HUES6 (cell line): ENCODE measurements at regions not wholly inside any gene's neighbourhood (a gene's known extent, or its start where the extent isn't known, plus 50 kb on each side); places are given as distances from the start of the nearest gene placed in this dataset.

Source experiments
- H3K27ac ChIP-seq: 2 replicates; pipeline ENCODE4 v1.7.0; 2013; ENCODE audit warnings: low read depth, mild to moderate bottlenecking, low read length, inconsistent platforms
- H3K27me3 ChIP-seq: 2 replicates; pipeline ENCODE4 v1.6.1; 2013; ENCODE audit warnings: low read length; ENCODE audit not compliant: control insufficient read depth, insufficient read depth
- H3K36me3 ChIP-seq: 2 replicates; pipeline ENCODE4 v1.6.1; 2013; ENCODE audit warnings: low read length; ENCODE audit not compliant: control insufficient read depth, insufficient read depth
- H3K4me1 ChIP-seq: 2 replicates; pipeline ENCODE4 v1.6.1; 2013; ENCODE audit warnings: low read length; ENCODE audit not compliant: control insufficient read depth, insufficient read depth
- H3K4me3 ChIP-seq: 2 replicates; pipeline ENCODE4 v1.5.1; 2013; ENCODE audit warnings: low read depth, low read length
- H3K9ac ChIP-seq: one replicate; pipeline ENCODE4 v1.6.1; 2013; ENCODE audit warnings: mild to moderate bottlenecking, low read length
- H3K9me3 ChIP-seq: 2 replicates; pipeline ENCODE4 v1.6.1; 2013; ENCODE audit warnings: low read depth, low read length; ENCODE audit not compliant: control insufficient read depth, insufficient read depth

GRCh38 chr1:234718496-234719453 is 108.8 kb upstream of the IRF2BP2 start:
- H3K4me3 ChIP-seq: no peak overlapping the region
- H3K9me3 ChIP-seq: no peaks in the 10 kb centered on the region
- H3K27ac ChIP-seq: no peak overlapping the region
- no peaks in the 10 kb centered on the region for H3K27me3 ChIP-seq
- no peak overlapping the region for H3K9ac ChIP-seq
- H3K4me1 ChIP-seq: peaks cover 36% of the 10 kb centered on the region
- no peaks in the 10 kb centered on the region for H3K36me3 ChIP-seq

DNA sequence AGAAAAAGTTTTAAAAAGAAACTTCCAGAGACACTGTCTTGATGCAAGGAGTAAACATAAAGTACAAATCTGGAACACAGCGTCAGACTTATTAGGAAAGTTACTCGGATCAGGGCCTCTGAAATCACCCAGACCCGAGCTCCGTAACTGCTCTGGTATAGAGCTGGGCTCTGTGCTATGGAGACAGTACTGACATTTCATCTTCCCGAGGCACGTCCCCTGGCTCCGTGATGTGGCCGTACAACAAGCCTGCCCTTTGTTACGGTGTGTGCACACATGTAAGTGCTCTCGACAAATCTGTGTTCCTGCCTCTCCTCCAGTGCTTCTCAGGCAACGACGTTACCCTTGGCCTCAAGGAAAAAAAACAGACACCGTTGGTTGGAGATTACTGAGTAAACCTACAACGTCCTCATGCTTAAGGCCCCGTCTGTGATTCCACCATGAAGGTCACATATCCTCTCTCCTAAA is 107.0 kb upstream of the IRF2BP2 start:
- Histone ChIP-seq H3K27me3 (no peaks in the 10 kb centered on the region), H3K4me1 (peaks cover 18% of the 10 kb centered on the region), H3K36me3 (no peaks in the 10 kb centered on the region), H3K27ac (no peak overlapping the region), H3K4me3 (no peak overlapping the region), H3K9ac (no peak overlapping the region), H3K9me3 (no peaks in the 10 kb centered on the region)

GRCh38 chr1:234715252-234716014 is 105.5 kb upstream of the IRF2BP2 start:
- H3K27ac ChIP-seq: no peak overlapping the region
- H3K9me3 ChIP-seq: no peaks in the 10 kb centered on the region
- no peak overlapping the region for H3K4me3 ChIP-seq
- peaks cover 12% of the 10 kb centered on the region; the same call in 1 of the 2 replicates for H3K4me1 ChIP-seq
- no peak overlapping the region for H3K9ac ChIP-seq
- no peaks in the 10 kb centered on the region for H3K27me3 ChIP-seq
- H3K36me3 ChIP-seq: no peaks in the 10 kb centered on the region

- Histone ChIP-seq H3K4me1 (peaks cover 10% of the 10 kb centered on the region; the same call in 1 of the 2 replicates), H3K27me3 (no peaks in the 10 kb centered on the region), H3K9ac (no peak overlapping the region), H3K36me3 (no peaks in the 10 kb centered on the region), H3K4me3 (no peak overlapping the region), H3K27ac (no peak overlapping the region), H3K9me3 (no peaks in the 10 kb centered on the region)
Measured at GRCh38 chr1:234713859-234714258, 103.9 kb upstream of the IRF2BP2 start.

DNA sequence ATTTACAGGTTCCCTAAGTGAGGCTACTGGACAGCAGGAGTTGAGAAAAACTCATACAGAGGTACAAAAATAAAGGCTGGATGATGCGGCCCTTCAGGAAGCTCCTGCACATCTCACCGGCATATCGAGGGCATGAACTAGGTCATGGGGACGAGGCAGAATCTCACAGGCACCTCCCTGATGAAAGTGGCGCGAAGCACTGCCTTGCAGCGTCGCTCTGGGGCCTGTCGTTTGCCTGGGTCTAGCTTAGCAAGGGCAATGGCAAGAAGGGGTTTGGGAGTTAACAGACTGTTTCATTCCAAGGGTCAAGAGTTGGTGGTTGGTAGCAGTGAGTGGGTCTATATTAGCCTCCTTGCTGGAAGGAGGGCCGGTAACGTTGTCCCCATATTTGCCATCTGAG is 103.5 kb upstream of the IRF2BP2 start:
- no peaks in the 10 kb centered on the region for H3K9me3 ChIP-seq
- no peaks in the 10 kb centered on the region for H3K36me3 ChIP-seq
- no peak overlapping the region for H3K27ac ChIP-seq
- no peak overlapping the region for H3K4me3 ChIP-seq
- H3K9ac ChIP-seq: no peak overlapping the region
- H3K27me3 ChIP-seq: no peaks in the 10 kb centered on the region
- peaks cover 6% of the 10 kb centered on the region; the same call in 1 of the 2 replicates for H3K4me1 ChIP-seq

- Histone ChIP-seq H3K9ac (no peak overlapping the region), H3K4me1 (peaks cover 5% of the 10 kb centered on the region; the same call in 1 of the 2 replicates)
Measured at GRCh38 chr1:234712891-234713305, 102.9 kb upstream of the IRF2BP2 start.

DNA sequence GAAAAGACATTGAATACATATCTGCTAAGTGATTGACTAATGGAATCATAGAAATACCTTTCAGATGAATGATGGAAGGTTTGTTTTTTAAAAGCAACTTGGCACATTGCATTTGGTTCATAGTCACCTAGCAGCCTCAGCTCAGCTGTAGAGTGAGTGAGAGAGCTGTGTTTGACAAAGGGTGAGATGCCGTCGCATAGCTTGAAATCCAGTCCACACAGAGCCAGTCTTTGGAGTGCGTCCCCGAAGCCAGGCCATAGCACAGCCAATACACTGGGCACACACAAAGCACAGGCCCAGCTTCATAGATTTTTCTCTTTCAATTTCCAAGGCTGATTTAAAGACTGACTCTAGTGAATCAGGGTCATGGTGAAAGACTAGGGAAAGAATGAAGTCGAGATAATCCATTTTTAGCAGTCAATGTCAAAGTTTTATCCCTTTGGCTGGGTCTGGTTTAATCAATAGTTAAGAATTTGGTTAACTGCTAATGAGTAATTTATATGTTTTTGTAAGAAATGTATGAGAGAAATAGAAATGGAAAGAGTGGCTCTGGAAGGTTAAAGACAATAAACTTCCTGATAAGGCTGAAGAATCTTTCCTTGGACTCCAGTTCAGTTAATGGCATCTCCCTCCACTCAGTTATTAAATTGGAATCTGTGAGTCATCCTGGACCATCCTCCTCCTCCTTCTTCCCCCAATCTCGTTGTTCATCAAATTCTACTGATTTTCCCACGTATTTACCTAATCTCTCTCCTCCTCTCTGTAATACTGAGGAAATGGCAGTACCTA is 101.2 kb upstream of the IRF2BP2 start:
- no peaks in the 10 kb centered on the region for H3K27me3 ChIP-seq
- H3K4me1 ChIP-seq: no peaks in the 10 kb centered on the region
- no peak overlapping the region for H3K4me3 ChIP-seq
- H3K9me3 ChIP-seq: no peaks in the 10 kb centered on the region
- no peaks in the 10 kb centered on the region for H3K36me3 ChIP-seq
- no peak overlapping the region for H3K9ac ChIP-seq
- H3K27ac ChIP-seq: no peak overlapping the region

More at GRCh38 chr1:234712891-234713305, 102.9 kb upstream of the IRF2BP2 start:
- Histone ChIP-seq H3K36me3 (no peaks in the 10 kb centered on the region), H3K27me3 (no peaks in the 10 kb centered on the region), H3K27ac (no peak overlapping the region), H3K9me3 (no peaks in the 10 kb centered on the region), H3K4me3 (no peak overlapping the region)

DNA sequence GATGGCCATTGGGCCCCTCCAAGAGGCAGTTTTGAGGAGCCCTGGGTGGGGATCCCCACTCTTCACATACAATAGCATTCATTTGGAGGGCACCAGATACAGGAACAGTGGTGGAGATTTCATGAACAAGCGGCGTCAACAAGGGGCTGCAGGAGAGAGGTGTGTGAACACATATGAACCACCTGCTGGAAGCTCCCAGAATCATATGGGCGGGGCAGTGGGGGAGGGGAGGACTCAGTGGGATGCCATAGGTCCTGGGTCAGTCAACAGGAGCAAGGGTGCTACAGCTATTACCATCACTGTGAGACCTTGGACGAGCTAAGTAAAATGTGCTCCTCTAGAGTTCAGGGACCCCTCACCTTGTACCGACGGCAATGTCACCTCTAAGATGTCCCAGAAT is 100.4 kb upstream of the IRF2BP2 start:
- no peak overlapping the region for H3K27ac ChIP-seq
- H3K4me3 ChIP-seq: no peak overlapping the region
- no peaks in the 10 kb centered on the region for H3K9me3 ChIP-seq
- H3K4me1 ChIP-seq: no peaks in the 10 kb centered on the region
- no peaks in the 10 kb centered on the region for H3K27me3 ChIP-seq
- no peaks in the 10 kb centered on the region for H3K36me3 ChIP-seq
- no peak overlapping the region for H3K9ac ChIP-seq

DNA sequence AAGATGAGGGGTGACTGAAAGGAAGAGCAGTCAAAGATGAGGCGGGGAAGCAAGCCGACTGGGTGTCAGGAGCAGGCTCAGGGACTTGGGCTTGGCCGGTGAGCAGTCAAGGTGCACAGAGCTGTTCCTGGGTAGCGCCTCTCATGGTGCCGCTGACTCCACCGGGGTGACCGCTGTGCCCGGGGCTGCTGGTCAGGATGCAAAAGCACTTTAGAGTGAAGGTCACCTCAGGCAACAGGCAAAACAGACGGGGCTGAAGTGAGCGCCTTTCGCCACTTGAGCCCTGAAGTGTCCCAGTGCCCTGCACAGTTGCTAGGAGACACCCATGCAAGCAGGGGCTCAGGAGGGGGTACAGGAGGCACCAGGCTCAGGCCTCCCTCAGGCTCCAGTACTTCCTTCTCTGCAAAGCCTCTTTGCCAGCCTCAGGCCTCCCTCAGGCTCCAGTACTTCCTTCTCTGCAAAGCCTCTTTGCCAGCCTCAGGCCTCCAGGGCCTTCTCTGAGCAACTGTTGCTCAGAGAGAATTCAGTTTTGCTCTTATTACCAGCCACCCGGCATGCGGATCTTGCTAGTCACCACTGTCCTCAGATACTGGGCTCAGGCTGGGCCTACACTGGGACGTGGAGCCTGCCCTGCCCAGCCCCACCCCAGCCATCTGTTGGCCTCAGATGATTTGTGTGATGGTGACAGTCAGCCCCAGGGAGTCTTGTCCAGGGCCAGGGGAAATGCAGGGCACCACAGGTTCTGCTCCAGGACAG is 99.7 kb upstream of the IRF2BP2 start:
- Histone ChIP-seq H3K4me1 (no peaks in the 10 kb centered on the region), H3K27ac (no peak overlapping the region), H3K4me3 (no peak overlapping the region), H3K36me3 (no peaks in the 10 kb centered on the region), H3K27me3 (no peaks in the 10 kb centered on the region), H3K9ac (no peak overlapping the region), H3K9me3 (no peaks in the 10 kb centered on the region)
